MCF 10A (cell line): ENCODE measurements at regions not wholly inside any gene's neighbourhood (a gene's known extent, or its start where the extent isn't known, plus 50 kb on each side); places are given as distances from the start of the nearest gene placed in this dataset.

Experiments
- BruUV-seq: library from RNA; stranded (reverse); fragments of 400-500 nt; replicated peaks from 2 replicates; lab custom pipeline; 2021; lab: Mats Ljungman, UMichigan
- CTCF ChIA-PET: fragments of 300-600 bp; sonication (Branson Sonifier 250); formaldehyde crosslinking; extraction: SDS; loops from one replicate; lab custom pipeline; 2021; ENCODE audit warnings: antibody characterized with exemption, inconsistent platforms; lab: Yijun Ruan, JAX
- POLR2A ChIA-PET: fragments of 300-600, 350-650 bp; sonication (Branson Sonifier 250); formaldehyde crosslinking; extraction: SDS; loops from one replicate; lab custom pipeline; 2020; ENCODE audit warnings: antibody characterized with exemption, inconsistent platforms; lab: Yijun Ruan, JAX
- DNase-seq: peaks from one replicate; pipeline ENCODE4 v3.0.0-alpha.2; 2018; ENCODE audit not compliant: unreplicated experiment
- H3K27ac Mint-ChIP-seq: one replicate; pipeline ENCODE4 v1.8.0; 2022; ENCODE audit warnings: mild to moderate bottlenecking, low read depth, mixed read lengths; ENCODE audit not compliant: unreplicated experiment
- H3K27me3 Mint-ChIP-seq: one replicate; pipeline ENCODE4 v1.8.0; 2022; ENCODE audit warnings: mixed read lengths; ENCODE audit not compliant: insufficient read depth, unreplicated experiment
- H3K36me3 Mint-ChIP-seq: one replicate; pipeline ENCODE4 v1.8.0; 2022; ENCODE audit warnings: mild to moderate bottlenecking, moderate library complexity, mixed read lengths; ENCODE audit not compliant: insufficient read depth, unreplicated experiment
- H3K4me1 Mint-ChIP-seq: one replicate; pipeline ENCODE4 v1.8.0; 2022; ENCODE audit warnings: mixed read lengths; ENCODE audit not compliant: insufficient read depth, unreplicated experiment
- H3K4me3 Mint-ChIP-seq: one replicate; pipeline ENCODE4 v1.8.0; 2022; ENCODE audit warnings: mild to moderate bottlenecking, moderate library complexity, mixed read lengths; ENCODE audit not compliant: unreplicated experiment
- H3K9me3 Mint-ChIP-seq: one replicate; pipeline ENCODE4 v1.8.0; 2022; ENCODE audit warnings: mixed read lengths; ENCODE audit not compliant: unreplicated experiment
- intact Hi-C: fragments of 100-400 bp; cut with micrococcal nuclease; formaldehyde crosslinking; loops from 2 replicates; pipeline ENCODE4 v1.14.1; 2022
- TF ChIP-seq, protein P1 (sequence below): fragments of 200-600 bp; IDR thresholded peaks from one replicate; pipeline ENCODE4 v1.8.0; 2022; ENCODE audit warnings: antibody characterized with exemption, mild to moderate bottlenecking; ENCODE audit not compliant: unreplicated experiment

GRCh38 chr13:112187527-112188297, 120.8 kb downstream of the SOX1 start:
- Mint-ChIP-seq H3K9me3 (peaks cover 41% of the 10 kb centered on the region), H3K4me3 (no peak overlapping the region), H3K27me3 (no peaks in the 10 kb centered on the region), H3K36me3 (no peaks in the 10 kb centered on the region), H3K4me1 (no peaks in the 10 kb centered on the region), H3K27ac (no peak overlapping the region)
- TF ChIP-seq, protein P1, sequence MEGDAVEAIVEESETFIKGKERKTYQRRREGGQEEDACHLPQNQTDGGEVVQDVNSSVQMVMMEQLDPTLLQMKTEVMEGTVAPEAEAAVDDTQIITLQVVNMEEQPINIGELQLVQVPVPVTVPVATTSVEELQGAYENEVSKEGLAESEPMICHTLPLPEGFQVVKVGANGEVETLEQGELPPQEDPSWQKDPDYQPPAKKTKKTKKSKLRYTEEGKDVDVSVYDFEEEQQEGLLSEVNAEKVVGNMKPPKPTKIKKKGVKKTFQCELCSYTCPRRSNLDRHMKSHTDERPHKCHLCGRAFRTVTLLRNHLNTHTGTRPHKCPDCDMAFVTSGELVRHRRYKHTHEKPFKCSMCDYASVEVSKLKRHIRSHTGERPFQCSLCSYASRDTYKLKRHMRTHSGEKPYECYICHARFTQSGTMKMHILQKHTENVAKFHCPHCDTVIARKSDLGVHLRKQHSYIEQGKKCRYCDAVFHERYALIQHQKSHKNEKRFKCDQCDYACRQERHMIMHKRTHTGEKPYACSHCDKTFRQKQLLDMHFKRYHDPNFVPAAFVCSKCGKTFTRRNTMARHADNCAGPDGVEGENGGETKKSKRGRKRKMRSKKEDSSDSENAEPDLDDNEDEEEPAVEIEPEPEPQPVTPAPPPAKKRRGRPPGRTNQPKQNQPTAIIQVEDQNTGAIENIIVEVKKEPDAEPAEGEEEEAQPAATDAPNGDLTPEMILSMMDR: no peak
- BruUV-seq: no TSS peak
- intact Hi-C loops: no loop called here
- ChIA-PET CTCF (interaction anchor here (0.6 kb wide), 1 partner anchor 329 kb away, joined by 3 read pairs; no protein-coding TSS in a partner anchor), POLR2A (no interaction called here)
- no peak for DNase-seq

GRCh38 chr13:112188298-112188610, 121.3 kb downstream of the SOX1 start:
- TF ChIP-seq, protein P1: no peak
- POLR2A ChIA-PET: no interaction called here
- intact Hi-C loops: no loop called here
- CTCF ChIA-PET: no interaction called here
- DNase-seq: no peak
- H3K9me3 Mint-ChIP-seq: peaks cover 46% of the 10 kb centered on the region
- no peak overlapping the region for H3K27ac Mint-ChIP-seq
- H3K27me3 Mint-ChIP-seq: no peaks in the 10 kb centered on the region
- BruUV-seq: no TSS peak
- H3K36me3 Mint-ChIP-seq: no peaks in the 10 kb centered on the region
- no peak overlapping the region for H3K4me3 Mint-ChIP-seq
- no peaks in the 10 kb centered on the region for H3K4me1 Mint-ChIP-seq

DNA sequence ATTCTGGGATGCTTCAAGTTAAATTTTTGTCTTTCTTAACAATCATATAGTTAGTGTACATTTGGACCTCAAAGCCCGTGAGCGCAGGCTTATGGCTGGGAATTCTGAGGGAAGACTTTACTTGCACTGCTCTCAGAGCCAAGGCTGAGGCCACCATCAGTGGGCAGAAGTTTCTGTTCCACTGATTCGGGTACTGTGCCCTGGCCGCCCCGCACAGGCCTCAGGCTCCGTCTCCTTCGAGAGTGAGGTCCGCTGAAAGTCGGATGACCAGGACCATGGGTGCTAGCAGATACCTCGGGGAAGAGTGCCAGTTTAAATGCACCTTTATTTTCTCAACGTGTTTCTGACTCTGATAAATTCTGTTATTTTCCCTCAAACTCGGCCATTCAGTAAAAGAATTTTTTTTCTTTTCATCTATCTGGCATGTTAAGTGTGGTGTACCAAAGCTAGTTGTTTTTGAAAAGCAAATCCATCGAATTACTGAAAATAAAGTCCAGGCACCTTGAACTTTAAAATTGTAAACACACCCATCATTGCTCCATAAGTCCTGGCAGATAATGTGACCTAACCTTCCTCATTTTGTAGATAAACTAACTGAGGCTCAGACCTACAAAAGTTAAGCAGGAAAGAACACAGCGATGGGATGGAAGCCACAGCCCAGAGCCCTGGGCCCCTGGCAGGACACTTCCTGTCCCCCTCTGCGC, 126.7 kb downstream of the SOX1 start:
- POLR2A ChIA-PET: no interaction called here
- Mint-ChIP-seq H3K27ac (no peak overlapping the region), H3K4me3 (no peak overlapping the region), H3K9me3 (peaks cover 46% of the 10 kb centered on the region), H3K4me1 (no peaks in the 10 kb centered on the region), H3K27me3 (no peaks in the 10 kb centered on the region), H3K36me3 (no peaks in the 10 kb centered on the region)
- intact Hi-C loops: no loop called here
- BruUV-seq: no TSS peak
- TF ChIP-seq, protein P1: no peak
- CTCF ChIA-PET: no interaction called here
- no peak for DNase-seq

DNA sequence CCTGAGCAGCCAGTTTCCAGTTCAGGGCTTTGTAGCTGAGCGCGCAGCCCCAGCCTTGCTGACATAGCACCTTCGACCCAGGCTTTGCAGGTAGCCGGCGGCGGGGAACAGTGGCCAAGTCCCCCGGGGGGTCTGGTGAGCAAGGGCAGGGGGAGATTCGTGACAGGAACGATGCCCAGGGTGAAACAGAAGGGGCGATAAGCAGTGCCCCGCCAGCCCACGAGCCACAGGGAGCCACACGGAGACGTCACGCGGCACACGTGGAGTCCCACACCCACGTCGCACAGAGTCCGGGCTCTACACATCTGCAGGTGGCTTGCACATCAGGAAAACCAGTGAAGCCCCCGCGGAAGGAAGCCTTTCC, 127.2 kb downstream of the SOX1 start:
- H3K4me3 Mint-ChIP-seq: no peak overlapping the region
- POLR2A ChIA-PET: no interaction called here

More for the DNA sequence above, 127.2 kb downstream of the SOX1 start:
- Mint-ChIP-seq H3K27me3 (no peaks in the 10 kb centered on the region), H3K36me3 (no peaks in the 10 kb centered on the region), H3K9me3 (peaks cover 41% of the 10 kb centered on the region), H3K27ac (no peak overlapping the region), H3K4me1 (no peaks in the 10 kb centered on the region)
- TF ChIP-seq, protein P1: no peak
- BruUV-seq: no TSS peak
- no peak for DNase-seq
- intact Hi-C loops: no loop called here
- CTCF ChIA-PET: no interaction called here
